HG02763 (cell line): ENCODE measurements at regions not wholly inside any gene's neighbourhood (a gene's known extent, or its start where the extent isn't known, plus 50 kb on each side); places are given as distances from the start of the nearest gene placed in this dataset.
A peak's percentile ranks its signal among the peaks of the same experiment; 100 is the strongest.
"Not testable (repeated sequence)": the region's sequence is repeated elsewhere in the genome, so short reads cannot be mapped to it uniquely, and the experiment has no call there.

Experiments used
- ATAC-seq: cut with Tn5 transposase; IDR thresholded peaks from one replicate; pipeline ENCODE4 v1.9.1; 2021; ENCODE audit warnings: mild to moderate bottlenecking, moderate library complexity; ENCODE audit not compliant: unreplicated experiment

DNA sequence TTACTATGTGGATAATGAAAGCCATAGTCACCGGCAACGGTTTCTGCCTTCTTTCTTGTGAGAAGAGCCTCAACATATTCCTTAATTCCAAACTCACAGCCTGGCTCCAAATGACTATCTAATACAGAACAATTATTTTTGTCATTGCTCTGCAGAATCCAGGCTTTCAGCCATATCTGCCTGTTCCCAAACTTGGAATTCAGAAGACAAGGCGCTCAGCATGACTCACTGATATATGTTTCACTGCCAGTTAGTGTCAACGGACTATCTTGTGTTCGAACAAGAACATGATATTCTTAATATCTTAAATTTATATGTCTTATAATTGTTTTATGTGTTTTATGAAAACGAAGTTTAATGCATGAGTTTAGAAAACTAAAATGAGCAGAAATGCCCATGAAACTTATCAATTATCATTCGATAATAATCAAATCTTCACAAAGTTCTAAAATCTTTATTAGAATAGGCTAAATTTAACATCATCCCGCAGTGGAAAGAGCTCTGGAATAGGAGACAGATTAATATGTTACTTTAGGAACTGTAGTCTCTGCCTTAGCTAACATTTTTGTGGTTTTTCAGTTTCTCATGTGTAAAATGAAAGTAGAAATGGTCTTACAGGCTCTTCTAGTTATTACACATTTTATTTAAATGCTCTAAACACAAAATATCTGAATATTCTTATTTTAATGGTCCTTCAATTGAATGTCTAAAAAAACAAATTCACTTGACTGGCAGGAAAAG, 669.3 kb upstream of the GJE1 start:
- peak; percentile 83 for ATAC-seq

DNA sequence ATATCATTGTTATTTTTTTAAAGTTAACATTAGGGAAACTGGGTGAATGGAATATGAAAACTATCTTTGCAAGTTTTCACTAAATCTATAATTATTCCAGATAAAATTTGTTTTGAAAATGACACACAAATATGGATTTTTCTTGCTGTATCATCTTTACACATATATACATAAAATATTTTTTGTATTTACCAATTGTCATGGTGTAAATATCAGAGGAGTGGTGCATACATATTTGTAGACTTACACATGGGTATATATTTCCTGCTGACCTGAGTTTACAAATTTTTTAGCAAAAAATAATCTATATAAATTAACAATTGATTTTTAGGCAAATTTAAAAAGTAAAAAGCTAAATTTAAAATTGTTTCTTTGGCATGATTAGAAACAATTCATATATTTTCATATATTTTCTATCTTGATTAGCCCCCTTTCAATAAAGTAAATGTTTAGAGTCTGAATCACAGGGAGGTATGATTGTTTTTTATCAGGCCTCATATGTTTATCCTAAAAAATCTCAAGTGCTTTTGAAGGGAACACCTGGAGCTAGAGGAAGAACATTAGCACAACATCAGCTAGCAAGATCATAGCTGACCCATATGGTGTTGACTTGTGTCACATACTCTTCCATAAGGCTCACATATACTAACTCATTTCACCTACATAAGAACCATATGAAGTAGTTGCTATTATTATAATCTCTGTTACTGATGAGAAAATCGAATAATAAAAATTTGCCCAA, 671.8 kb upstream of the GJE1 start:
- ATAC-seq, result no peak

DNA sequence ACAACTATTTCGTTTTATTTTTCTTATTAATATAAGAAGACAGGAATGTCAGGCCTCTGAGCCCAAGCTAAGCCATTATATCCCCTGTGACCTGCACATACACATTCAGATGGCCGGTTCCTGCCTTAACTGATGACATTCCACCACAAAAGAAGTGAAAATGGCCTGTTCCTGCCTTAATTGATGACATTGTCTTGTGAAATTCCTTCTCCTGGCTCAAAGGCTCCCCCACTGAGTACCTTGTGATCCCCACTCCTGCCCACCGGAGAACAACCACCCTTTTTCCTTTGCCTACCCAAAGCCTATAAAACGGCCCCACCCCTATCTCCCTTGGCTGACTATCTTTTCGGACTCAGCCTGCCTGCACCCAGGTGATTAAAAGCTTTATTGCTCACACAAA, 672.5 kb upstream of the GJE1 start:
- not testable (repeated sequence) for ATAC-seq

DNA sequence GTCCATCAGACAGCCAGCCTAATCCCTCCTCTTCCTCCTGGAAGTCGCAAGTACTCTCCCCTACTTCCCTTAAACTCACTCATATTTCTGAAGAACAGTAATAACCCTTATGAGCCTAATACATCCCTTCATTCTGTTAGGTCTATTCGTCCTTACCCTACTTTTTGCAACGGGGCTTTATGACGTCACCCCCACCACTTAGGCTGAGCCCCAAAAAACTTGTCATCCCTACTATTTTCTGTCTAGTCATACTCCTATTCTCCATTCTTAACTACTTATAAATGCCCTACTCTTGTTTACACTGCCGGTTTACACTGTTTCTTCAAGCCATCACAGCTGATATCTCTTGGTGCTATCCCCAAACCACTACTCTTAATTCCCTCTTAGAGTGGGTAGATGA, 674.7 kb upstream of the GJE1 start:
- ATAC-seq, result not testable (repeated sequence)

DNA sequence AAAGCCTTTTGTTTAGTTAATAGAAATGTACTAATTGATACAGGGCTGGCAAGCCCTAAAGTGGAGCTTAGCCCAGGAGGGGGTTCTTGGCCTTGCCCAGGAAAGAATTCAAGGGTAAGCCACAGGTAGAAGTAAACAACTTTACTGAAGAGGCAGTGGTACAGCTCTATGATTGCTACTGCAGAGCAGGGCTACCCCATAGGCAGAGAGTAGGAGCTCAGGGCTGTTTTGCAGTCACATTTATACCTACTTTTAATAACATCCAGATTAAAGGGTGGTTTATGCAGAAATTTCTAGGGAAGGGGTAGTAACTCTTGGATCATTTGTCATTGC, 680.4 kb upstream of the GJE1 start:
- no peak for ATAC-seq

DNA sequence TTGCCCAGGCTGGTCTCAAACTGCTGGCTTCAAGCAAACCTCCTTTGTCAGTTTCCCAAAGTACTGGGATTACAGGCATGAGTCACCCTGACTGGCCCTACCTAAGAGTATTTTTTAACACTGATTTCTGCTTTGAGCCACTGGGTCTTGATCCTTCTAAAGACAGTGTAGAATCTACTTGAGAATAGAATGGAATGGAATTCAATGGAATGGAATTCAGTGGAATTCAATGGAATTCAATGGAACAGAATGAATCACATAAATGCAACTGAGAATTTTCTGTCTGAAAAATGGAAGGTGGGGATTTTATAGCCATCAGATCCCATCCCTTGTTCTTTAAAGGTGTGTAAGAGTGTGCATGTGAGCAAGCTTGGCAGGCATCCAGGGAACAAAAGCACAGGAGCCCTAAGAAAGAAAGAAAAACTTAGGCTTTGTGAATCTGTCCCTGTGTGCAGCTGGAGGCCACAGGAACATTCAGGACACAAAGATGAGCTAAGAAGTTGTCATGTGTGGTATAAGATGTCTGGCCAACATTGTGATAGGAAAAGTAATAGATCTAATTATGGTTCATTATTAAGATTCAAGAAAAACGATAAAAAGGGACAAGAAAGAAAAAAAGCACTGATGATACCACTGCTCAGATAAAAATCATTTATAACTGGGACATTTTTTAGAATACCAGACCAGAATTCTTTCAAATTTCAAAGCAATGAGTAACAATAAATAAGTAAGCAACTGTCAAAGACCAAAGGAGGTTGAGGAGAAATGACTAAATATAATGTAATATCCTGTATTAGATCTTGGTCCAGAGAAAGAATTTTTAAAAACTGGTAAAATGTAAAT, 681.0 kb upstream of the GJE1 start:
- no peak for ATAC-seq

DNA sequence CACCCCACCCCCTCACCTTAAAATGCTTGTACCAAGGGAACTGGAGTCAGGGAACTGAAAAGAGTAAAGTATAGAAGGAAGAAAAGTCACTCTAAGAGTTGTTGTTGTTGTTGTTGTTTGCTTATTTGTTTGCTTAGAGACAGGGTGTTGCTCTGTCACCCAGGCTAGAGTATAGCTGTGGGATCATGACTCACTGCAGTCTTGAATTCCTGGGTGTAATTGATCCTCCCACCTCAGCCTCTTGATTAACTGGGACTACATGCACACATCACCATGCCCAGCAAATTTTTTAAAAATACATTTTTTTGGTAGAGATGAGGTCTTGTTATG, 681.6 kb upstream of the GJE1 start:
- no peak for ATAC-seq

DNA sequence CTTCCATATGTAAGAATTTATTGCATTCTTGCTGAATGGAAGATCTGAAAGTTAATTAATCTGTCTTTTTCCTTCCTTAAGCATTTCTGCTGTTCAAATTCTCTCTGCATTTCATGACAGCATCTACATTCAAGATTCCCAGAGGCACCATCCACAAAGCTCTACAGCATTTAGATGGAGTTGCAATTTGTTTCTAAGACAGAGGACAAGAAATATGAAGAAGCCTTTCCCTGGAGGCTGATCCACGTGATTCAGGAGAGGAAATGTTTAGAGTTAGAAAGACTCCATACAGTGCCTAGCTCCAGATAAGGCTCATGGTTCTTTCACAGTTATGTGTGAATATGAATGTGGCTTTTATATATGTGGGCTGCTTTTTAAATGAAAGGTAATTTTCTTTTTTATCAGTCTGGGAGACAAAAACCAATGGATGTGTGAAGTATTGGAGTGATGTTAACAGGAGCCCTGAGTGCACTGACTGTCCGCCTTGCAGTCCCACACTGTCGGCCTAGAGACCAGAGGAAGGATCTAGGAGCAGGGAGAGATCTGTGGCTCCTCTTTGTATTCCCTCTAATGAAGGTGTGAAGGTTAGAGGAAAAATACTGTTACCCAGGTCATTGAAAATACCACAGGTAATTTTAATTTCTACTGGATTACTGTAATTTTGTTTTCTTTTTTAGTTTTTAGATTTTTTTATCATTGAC, 686.6 kb upstream of the GJE1 start:
- ATAC-seq, result no peak

DNA sequence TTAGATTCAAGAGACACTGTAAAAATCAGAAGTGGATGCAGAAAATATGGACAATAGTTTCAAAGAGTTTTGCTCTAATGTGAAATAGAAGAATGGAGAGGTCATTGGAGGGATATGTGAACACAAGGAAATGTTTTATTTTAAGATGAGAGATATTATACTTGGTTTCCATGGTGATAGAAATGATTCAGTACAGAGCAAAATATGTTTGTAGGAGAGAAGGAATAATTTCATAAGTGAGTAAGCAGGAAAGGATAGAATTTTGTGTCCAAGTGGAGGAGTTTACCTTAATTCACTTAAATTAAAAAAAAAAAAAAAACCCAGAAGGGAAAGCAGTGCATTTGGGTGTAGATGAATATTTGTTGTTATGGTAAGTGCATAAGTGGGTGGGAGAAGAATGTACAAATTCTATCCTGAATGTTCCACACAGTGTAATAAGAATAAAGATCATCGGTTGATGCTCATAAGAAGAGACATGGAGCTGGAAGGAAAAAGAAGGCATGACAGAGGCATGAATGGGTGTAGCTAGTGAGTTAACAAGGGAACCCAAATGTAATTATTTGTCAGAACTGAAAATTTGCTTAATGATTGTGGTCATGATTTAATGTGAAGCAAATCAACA, 688.9 kb upstream of the GJE1 start:
- no peak for ATAC-seq

DNA sequence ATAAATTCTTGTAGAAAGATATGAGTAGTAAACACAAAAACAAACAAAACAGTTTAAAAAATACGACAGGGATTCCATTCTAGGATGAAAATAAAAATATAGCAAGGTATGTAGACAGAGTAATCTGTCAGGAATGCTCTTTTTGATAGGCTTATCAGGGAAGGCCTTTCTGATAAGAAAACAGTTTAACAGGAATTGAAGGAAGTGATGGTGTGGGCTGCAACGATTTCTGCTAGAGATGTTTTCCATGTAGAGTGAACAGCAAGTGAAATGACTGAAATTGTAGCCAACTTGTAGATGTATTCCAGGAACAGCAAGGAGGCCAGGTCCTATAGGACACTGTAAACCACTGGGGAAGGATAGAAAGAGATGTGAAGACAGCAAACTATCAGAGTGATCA, 689.7 kb upstream of the GJE1 start:
- no peak for ATAC-seq

DNA sequence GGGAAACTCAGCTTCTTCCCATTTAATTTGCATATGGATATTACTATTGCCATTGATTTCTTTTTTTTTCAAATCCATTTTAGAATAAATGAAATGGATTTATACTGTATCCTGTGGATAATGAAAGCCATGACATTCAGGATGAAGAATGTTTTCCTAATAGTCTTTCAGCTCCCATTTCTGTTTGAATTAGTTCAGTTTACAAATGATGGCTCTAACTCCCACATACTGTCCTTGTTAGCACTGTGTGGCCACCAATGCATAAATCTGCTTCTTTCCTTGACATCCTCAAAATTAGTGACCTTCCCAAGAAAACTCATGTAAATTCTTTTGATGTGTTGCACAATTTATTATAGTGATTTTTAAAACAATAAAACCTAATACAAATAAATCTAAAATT, 693.2 kb upstream of the GJE1 start:
- ATAC-seq, result no peak

DNA sequence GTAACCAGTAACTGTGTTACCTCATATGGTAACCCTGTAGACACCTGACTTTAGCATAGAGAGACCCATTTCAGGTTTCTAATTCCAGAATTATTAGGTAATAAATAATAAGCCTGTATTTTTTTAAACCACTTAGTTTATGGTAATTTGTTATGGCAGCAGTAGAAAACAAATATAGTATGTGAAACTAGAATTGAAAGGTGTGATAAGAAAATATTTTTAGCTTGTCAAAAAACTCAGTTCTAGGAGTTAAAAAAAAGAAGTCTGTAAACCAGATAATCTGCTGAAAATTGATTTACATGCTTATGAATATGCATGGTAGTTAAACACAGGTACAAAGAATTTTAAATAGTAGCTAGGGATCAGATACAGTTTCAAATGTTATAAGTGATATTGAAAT, 695.0 kb upstream of the GJE1 start:
- ATAC-seq, result no peak

DNA sequence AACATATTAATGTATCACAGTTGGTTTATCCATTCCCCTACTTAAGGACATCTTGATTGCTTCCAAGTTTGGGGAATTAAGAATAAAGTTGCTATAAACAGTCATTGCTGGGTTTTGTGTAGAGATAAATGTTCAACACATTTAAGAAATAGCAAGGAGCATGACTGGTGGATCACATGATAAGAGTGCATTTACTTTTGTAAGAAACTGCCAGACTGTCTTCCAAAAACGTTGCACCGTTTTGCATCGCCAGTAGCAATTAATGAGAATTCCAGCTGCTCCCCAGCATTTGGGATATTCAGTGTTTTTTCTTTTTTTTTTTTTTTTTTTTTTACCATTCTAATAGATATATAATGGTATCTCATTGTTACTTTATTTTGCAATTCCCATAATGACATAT, 695.7 kb upstream of the GJE1 start:
- ATAC-seq, result no peak

DNA sequence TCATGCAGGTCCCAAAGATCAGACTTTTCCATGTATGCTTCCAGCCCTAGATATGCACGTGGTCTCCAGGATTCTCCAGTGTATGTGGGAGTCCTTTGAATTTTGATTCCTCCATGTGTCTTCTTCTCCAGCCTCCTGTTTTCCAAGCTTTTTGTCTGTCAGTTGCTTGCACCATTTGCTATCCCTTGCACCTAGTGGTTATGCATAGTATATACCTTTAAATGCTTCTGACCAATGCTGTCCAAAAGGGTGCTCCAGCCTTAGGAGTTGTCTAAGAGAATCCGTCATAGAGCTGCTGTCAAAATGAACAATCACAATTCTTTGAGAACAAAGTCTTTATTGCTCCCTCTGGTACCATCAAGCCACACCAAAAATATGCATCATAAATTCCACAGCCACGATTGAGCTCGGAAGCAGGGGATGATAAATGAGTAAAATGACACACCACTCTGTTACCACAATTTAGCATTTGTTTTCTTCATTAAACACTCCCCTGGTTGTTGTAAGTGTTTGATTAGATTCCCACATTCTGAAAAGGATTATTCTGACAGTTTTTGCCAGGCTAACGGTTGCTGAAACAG, 706.2 kb upstream of the GJE1 start:
- ATAC-seq, result no peak

DNA sequence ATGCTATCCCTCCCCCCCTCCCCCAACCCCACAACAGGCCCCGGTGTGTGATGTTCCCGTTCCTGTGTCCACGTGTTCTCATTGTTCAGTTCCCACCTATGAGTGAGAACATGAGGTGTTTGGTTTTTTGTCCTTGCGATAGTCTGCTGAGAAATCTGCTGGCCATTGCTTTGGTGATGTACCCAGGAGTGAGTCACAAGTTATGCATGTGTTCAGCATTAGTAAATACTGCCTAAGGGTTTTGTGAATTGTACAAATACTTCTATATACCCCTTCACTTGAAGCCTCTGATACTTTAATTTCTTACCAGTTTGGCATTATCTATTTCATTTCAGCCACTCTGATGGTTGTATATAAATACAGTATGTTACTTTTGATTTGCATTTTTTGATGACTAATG, 711.3 kb upstream of the GJE1 start:
- no peak for ATAC-seq

DNA sequence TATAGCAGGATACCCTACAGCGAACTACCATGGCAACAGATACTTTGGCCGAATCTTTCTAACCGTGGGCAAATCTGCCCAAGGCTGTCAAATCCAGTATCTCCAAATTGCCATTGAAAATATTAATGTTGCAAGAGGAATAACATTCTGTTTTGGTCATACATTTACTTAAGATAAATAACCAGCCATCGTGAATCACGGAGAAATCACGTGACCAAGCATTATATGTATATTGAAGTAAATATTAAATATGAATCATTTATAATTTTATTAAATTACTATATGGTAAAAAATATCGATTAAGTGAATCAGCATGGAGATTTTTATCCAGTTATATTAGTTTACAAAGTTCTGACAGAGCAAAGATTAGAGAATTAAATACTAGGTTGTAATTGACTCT, 714.6 kb upstream of the GJE1 start:
- no peak for ATAC-seq

DNA sequence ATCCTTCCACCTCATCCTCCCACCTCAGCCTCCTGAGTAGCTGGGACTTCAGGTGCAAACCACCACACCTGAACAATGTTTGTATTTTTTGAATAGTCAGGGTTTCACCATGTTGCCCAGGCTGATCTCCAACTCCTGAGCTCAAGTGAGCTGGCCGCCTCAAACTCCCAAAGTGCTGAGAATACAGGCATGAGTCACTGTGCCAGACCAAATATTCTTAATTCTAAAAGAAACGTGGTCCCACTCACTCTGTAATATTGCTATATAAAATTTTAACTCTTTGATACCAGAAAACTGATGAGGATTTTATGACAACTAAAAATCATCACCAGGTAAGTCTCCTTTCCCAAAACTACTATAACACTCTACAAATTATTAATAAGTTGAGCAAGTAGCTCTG, 716.8 kb upstream of the GJE1 start:
- no peak for ATAC-seq

DNA sequence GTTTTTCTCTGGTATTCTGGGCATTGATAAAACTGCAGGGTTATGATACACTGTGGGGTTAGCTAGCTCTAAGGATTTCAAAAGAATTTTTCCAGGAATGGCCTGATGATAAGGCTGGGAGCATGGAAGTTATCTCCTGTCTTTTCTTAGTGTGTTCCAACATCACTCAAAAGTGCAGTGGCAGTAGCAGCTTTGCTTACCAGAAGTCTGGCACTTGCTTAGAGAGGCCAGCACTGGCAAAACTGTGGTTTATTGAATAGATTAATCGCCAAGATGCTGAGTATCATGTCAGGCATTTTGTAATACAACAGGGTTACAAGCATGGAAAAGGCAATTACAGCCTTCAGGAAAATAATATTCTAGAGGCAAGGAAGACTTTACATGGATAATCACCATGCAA, 719.5 kb upstream of the GJE1 start:
- no peak for ATAC-seq

DNA sequence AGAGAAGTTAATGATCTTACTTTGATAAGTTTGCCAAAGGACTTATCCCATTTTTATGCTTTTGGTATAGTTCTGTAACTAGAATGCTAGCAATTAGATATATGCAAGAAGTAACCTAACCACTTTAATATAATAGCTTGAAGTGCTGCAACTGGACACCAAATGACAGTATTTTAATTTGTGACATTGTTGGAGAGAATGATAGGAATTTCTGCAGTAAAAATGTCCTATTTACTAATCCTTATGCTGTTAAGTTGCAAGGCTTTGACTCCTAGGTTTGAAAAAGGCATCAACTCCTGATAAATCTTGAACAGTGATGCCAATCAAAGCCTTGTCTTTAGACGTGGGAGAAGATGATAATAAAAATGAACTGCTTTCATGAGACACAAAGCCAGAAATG, 726.0 kb upstream of the GJE1 start:
- ATAC-seq, result no peak

DNA sequence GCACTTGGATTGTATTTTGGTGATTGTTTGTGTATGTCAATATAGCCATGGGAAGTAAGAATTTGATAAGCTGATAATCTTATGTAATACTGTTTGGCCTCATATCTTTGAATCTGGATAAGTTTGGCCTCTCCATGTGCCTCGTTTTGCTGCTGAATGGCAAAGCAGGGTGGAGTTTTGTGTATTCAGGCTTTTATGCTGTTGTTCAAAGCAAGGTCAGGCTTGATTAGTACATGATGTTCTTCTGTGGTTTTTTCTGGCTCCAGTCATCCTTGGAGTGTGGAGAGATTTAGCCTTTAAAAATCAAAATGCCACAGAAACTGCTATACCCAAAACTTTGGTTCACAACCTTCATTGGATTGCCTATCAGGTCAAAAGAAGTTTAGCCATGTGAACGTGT, 728.9 kb upstream of the GJE1 start:
- ATAC-seq, result no peak

DNA sequence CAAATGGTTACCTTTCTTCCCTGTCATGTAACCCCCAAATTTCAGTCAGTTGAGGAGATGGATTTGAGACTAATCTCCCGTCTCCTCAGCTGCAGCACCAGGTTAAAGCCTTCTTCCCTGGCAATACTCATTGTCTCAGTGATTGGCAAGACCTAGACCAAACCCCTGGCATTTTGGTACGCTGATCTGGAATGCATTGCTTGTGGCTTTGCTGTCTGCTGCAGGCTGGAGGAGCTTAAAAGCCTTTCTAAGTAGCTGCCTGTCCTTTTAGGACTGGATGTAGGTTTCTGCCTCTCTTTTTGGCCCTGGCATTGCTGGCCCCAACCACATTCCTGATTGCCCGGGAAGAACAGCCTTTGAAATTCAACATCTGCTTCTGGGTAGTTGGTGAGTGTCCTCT, 729.6 kb upstream of the GJE1 start:
- ATAC-seq, result no peak
